Type B pancreatic cell (in vitro differentiated cells): ENCODE measurements at regions not wholly inside any gene's neighbourhood (a gene's known extent, or its start where the extent isn't known, plus 50 kb on each side); places are given as distances from the start of the nearest gene placed in this dataset.

ENCODE experiments used
- DNase-seq: peaks from one replicate; pipeline ENCODE4 v3.0.0; 2021; ENCODE audit warnings: mixed read lengths; ENCODE audit not compliant: unreplicated experiment; ENCODE audit errors: extremely low spot score
- H3K27ac Mint-ChIP-seq: 2 replicates; pipeline ENCODE4 v1.8.0; 2021; ENCODE audit warnings: mild to moderate bottlenecking, mixed read lengths
- H3K27me3 Mint-ChIP-seq: 2 replicates; pipeline ENCODE4 v1.8.0; 2021; ENCODE audit warnings: mixed read lengths
- H3K36me3 Mint-ChIP-seq: 2 replicates; pipeline ENCODE4 v1.8.0; 2021; ENCODE audit warnings: mixed read lengths
- H3K4me1 Mint-ChIP-seq: one replicate; pipeline ENCODE4 v1.8.0; 2021; ENCODE audit warnings: mixed read lengths; ENCODE audit not compliant: unreplicated experiment
- H3K4me3 Mint-ChIP-seq: 2 replicates; pipeline ENCODE4 v1.8.0; 2021; ENCODE audit warnings: mild to moderate bottlenecking, mixed read lengths
- H3K9me3 Mint-ChIP-seq: 2 replicates; pipeline ENCODE4 v1.8.0; 2021; ENCODE audit warnings: mixed read lengths
- TF ChIP-seq, protein P1 (sequence below): fragments of 200-600 bp; sonication (generic); conservative IDR thresholded peaks from 2 replicates; pipeline ENCODE4 v1.5.0; 2021; ENCODE audit warnings: antibody characterized with exemption, mild to moderate bottlenecking

DNA sequence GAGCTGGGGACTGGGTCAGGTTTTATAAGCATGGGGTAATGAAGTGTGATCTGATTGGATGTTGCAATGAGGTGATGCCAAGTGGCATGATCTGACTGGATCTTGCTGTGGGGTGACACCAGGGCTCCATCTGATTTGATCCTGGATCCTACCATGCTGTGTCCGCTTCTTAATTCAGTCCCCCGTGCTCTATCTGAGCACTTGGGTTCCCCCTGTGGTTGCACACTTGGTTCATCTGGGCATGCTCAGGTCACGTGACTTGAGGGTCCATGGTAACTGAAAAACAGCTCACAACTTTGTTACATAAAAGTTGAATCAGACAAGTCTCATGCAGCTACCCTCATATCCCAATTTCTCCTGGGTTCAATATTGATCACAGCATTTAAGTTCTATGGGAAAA lies 448.6 kb upstream of the NRP1 start:
- Mint-ChIP-seq H3K4me3 (no peak overlapping the region), H3K27ac (no peak overlapping the region), H3K9me3 (peaks cover 19% of the 10 kb centered on the region), H3K27me3 (no peaks in the 10 kb centered on the region), H3K4me1 (peaks cover 6% of the 10 kb centered on the region), H3K36me3 (no peaks in the 10 kb centered on the region)
- TF ChIP-seq, protein P1, sequence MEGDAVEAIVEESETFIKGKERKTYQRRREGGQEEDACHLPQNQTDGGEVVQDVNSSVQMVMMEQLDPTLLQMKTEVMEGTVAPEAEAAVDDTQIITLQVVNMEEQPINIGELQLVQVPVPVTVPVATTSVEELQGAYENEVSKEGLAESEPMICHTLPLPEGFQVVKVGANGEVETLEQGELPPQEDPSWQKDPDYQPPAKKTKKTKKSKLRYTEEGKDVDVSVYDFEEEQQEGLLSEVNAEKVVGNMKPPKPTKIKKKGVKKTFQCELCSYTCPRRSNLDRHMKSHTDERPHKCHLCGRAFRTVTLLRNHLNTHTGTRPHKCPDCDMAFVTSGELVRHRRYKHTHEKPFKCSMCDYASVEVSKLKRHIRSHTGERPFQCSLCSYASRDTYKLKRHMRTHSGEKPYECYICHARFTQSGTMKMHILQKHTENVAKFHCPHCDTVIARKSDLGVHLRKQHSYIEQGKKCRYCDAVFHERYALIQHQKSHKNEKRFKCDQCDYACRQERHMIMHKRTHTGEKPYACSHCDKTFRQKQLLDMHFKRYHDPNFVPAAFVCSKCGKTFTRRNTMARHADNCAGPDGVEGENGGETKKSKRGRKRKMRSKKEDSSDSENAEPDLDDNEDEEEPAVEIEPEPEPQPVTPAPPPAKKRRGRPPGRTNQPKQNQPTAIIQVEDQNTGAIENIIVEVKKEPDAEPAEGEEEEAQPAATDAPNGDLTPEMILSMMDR = no peak
- DNase-seq = no peak

- no peak for DNase-seq
- Mint-ChIP-seq H3K4me1 (peaks cover 6% of the 10 kb centered on the region), H3K4me3 (no peak overlapping the region), H3K27ac (no peak overlapping the region), H3K36me3 (no peaks in the 10 kb centered on the region), H3K9me3 (peaks cover 19% of the 10 kb centered on the region), H3K27me3 (no peaks in the 10 kb centered on the region)
- TF ChIP-seq, protein P1 = no peak
Measured at GRCh38 chr10:33781606-33782395, 447.3 kb upstream of the NRP1 start.

DNA sequence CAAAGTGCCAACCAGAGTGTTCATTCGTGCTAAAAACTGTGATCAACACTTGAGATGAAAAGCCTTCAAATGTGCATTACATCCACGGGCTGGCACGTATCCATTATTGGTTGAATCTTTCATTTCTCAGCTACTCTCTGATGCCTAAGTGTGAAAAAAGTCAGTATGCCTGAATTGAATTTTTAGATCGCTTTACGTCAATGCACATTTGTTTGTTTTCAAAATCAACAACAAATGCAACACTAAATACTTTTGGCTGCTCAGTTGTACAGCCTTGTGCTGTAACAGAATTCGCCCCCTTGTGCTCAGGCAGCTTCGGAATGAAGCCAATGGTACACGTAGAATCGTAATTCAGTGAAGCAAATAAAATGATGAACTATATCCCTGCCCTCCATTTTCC lies 446.5 kb upstream of the NRP1 start:
- peaks cover 6% of the 10 kb centered on the region for H3K4me1 Mint-ChIP-seq
- no peak overlapping the region for H3K27ac Mint-ChIP-seq
- no peak for DNase-seq
- peaks cover 18% of the 10 kb centered on the region for H3K9me3 Mint-ChIP-seq
- no peaks in the 10 kb centered on the region for H3K27me3 Mint-ChIP-seq
- TF ChIP-seq, protein P1 = no peak
- H3K36me3 Mint-ChIP-seq = no peaks in the 10 kb centered on the region
- H3K4me3 Mint-ChIP-seq = no peak overlapping the region

DNA sequence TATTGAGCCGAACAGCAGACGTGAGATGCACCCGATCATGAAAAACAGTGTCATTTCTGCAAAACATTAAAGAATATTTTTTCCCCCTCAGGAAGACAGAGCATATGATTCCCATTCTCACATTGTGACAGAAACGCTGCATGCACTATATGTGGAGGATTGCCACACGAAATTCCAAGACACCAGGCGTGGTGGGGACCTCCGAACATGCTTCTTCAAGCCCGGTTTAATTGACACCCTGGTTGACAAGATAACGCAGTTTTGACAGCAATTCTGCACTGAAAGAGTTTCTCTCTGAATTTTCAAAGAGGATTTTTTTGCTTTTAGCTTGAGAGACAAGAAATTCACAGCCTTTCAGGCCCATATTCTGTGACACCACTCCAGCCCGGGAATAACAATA lies 442.8 kb upstream of the NRP1 start:
- TF ChIP-seq, protein P1 = no peak
- Mint-ChIP-seq H3K4me3 (no peak overlapping the region), H3K4me1 (peaks cover 21% of the 10 kb centered on the region), H3K27ac (no peak overlapping the region), H3K27me3 (no peaks in the 10 kb centered on the region), H3K36me3 (no peaks in the 10 kb centered on the region), H3K9me3 (no peaks in the 10 kb centered on the region)
- DNase-seq = no peak

- TF ChIP-seq, protein P1 = no peak
- Mint-ChIP-seq H3K9me3 (no peaks in the 10 kb centered on the region), H3K4me3 (no peak overlapping the region), H3K36me3 (no peaks in the 10 kb centered on the region), H3K27me3 (no peaks in the 10 kb centered on the region), H3K27ac (no peak overlapping the region), H3K4me1 (peaks cover 25% of the 10 kb centered on the region)
- no peak for DNase-seq
Measured at GRCh38 chr10:33776419-33777070, 442.1 kb upstream of the NRP1 start.
